Activated CD4-positive, alpha-beta memory T cell treated with anti-CD3 and anti-CD28 coated beads for 36 hours (primary cell): ENCODE measurements at regions not wholly inside any gene's neighbourhood (a gene's known extent, or its start where the extent isn't known, plus 50 kb on each side); places are given as distances from the start of the nearest gene placed in this dataset.

Source experiments
- CTCF ChIA-PET: fragments of 350-600 bp; sonication (Branson Sonifier 250); formaldehyde crosslinking; loops from one replicate; lab custom pipeline; 2021; ENCODE audit warnings: antibody characterized with exemption, inconsistent platforms; lab: Charles Lee
- POLR2A ChIA-PET: fragments of 350-600 bp; sonication (Branson Sonifier 250); formaldehyde crosslinking; loops from one replicate; lab custom pipeline; 2021; ENCODE audit warnings: antibody characterized with exemption; lab: Charles Lee
- DNase-seq: peaks from one replicate; pipeline ENCODE4 v3.0.0-alpha.2; 2020
- H3K27ac Mint-ChIP-seq: one replicate; pipeline ENCODE4 v1.8.0; 2021; ENCODE audit warnings: mixed read lengths
- H3K27me3 Mint-ChIP-seq: one replicate; pipeline ENCODE4 v1.8.0; 2021; ENCODE audit warnings: mixed read lengths
- H3K36me3 Mint-ChIP-seq: one replicate; pipeline ENCODE4 v1.8.0; 2021; ENCODE audit warnings: mixed read lengths
- H3K4me1 Mint-ChIP-seq: one replicate; pipeline ENCODE4 v1.8.0; 2021; ENCODE audit warnings: low read depth, mixed read lengths
- H3K4me3 Mint-ChIP-seq: one replicate; pipeline ENCODE4 v1.8.0; 2021; ENCODE audit warnings: mild to moderate bottlenecking, mixed read lengths
- H3K9me3 Mint-ChIP-seq: one replicate; pipeline ENCODE4 v1.8.0; 2021; ENCODE audit warnings: mixed read lengths
- intact Hi-C: fragments of 100-400 bp; cut with micrococcal nuclease; formaldehyde crosslinking; loops from one replicate; pipeline ENCODE4 v1.15.1; 2023

GRCh38 chr3:7793786-7794185 is 707.8 kb upstream of the LMCD1 start:
- no peaks in the 10 kb centered on the region for H3K4me1 Mint-ChIP-seq
- POLR2A ChIA-PET = no interaction called here
- H3K27ac Mint-ChIP-seq = no peak overlapping the region
- no peak for DNase-seq
- no peak overlapping the region for H3K4me3 Mint-ChIP-seq
- no peaks in the 10 kb centered on the region for H3K27me3 Mint-ChIP-seq
- H3K9me3 Mint-ChIP-seq = no peaks in the 10 kb centered on the region
- intact Hi-C loops = no loop called here
- no peaks in the 10 kb centered on the region for H3K36me3 Mint-ChIP-seq
- CTCF ChIA-PET = no interaction called here

- intact Hi-C loops = no loop called here
- Mint-ChIP-seq H3K4me1 (no peaks in the 10 kb centered on the region), H3K27ac (no peak overlapping the region), H3K27me3 (no peaks in the 10 kb centered on the region), H3K36me3 (no peaks in the 10 kb centered on the region), H3K9me3 (no peaks in the 10 kb centered on the region), H3K4me3 (no peak overlapping the region)
- ChIA-PET POLR2A (no interaction called here), CTCF (interaction anchor here (3.0 kb wide), 1 partner anchor 313 kb away, joined by 8 read pairs; no protein-coding TSS in a partner anchor)
- DNase-seq = no peak
These were observed 703.3 kb upstream of the LMCD1 start for GRCh38 chr3:7798276-7798675.

- CTCF ChIA-PET = interaction anchor here (0.6 to 3.0 kb wide), 5 partner anchors 39 to 313 kb away, joined by 3 to 8 read pairs (median 3); no protein-coding TSS in a partner anchor
- Mint-ChIP-seq H3K27me3 (no peaks in the 10 kb centered on the region), H3K27ac (no peak overlapping the region), H3K9me3 (no peaks in the 10 kb centered on the region), H3K36me3 (no peaks in the 10 kb centered on the region), H3K4me1 (no peaks in the 10 kb centered on the region), H3K4me3 (no peak overlapping the region)
- intact Hi-C loops = loop anchor here (5.0 kb wide), 1 partner anchor 312 kb away; no protein-coding TSS in a partner anchor
- POLR2A ChIA-PET = no interaction called here
- DNase-seq = no peak
These were observed 701.4 kb upstream of the LMCD1 start for GRCh38 chr3:7800006-7800780.

DNA sequence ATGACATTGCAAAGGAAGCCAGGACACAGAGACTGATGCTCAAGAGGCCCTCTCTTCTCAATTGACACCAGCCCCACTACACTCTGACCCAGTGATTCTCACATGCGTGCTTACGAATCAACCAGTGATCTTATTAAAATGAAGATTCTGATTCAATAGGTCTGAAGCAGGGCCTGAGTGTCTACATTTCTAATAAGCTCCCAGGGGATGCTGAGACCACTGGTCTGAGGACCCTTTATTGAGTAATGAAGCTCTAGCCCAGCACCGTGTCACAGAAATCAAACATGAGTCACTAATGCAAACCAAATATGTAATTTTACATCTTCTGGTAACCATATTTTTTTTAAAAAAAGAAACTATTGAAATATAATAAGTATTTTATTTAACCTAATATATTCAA is 689.1 kb upstream of the LMCD1 start:
- intact Hi-C loops = no loop called here

GRCh38 chr3:7813365-7813764 is 688.3 kb upstream of the LMCD1 start:
- Mint-ChIP-seq H3K27ac (no peak overlapping the region), H3K27me3 (no peaks in the 10 kb centered on the region), H3K9me3 (no peaks in the 10 kb centered on the region), H3K4me3 (no peak overlapping the region), H3K36me3 (no peaks in the 10 kb centered on the region), H3K4me1 (no peaks in the 10 kb centered on the region)
- intact Hi-C loops = no loop called here
- ChIA-PET POLR2A (no interaction called here), CTCF (no interaction called here)
- DNase-seq = no peak

More for the DNA sequence above, 689.1 kb upstream of the LMCD1 start:
- ChIA-PET POLR2A (no interaction called here), CTCF (no interaction called here)
- H3K9me3 Mint-ChIP-seq = no peaks in the 10 kb centered on the region
- H3K36me3 Mint-ChIP-seq = no peaks in the 10 kb centered on the region
- H3K4me1 Mint-ChIP-seq = no peaks in the 10 kb centered on the region
- H3K27ac Mint-ChIP-seq = no peak overlapping the region
- H3K27me3 Mint-ChIP-seq = no peaks in the 10 kb centered on the region
- H3K4me3 Mint-ChIP-seq = no peak overlapping the region
- no peak for DNase-seq

- Mint-ChIP-seq H3K9me3 (peaks cover 11% of the 10 kb centered on the region), H3K27ac (no peak overlapping the region), H3K4me3 (no peak overlapping the region), H3K27me3 (no peaks in the 10 kb centered on the region), H3K36me3 (no peaks in the 10 kb centered on the region), H3K4me1 (no peaks in the 10 kb centered on the region)
- ChIA-PET CTCF (interaction anchor here (0.6 kb wide), 1 partner anchor 479 kb away, joined by 4 read pairs; no protein-coding TSS in a partner anchor), POLR2A (no interaction called here)
- DNase-seq = no peak
- intact Hi-C loops = no loop called here
These were observed 684.4 kb upstream of the LMCD1 start for GRCh38 chr3:7817239-7817638.

DNA sequence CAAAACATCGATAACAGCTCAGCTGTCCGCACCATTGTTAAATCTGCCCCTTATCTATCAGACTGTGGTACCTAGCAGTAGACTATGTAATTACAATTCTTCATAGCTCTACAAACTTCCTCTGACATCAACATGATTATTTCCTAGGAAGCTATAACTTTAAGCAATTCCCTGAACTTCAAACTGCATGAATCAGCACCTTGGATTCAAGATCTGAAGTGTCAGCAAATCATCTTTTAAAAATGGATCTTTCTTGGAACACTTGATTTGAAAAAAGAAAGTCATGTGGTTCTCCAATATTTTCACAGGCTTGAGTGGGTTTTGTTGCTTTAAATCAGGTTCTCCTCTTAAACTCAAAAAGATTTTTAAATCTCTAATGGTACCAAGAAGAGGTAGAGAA is 680.7 kb upstream of the LMCD1 start:
- intact Hi-C loops = no loop called here
- DNase-seq = no peak
- ChIA-PET CTCF (no interaction called here), POLR2A (no interaction called here)
- H3K27ac Mint-ChIP-seq = no peak overlapping the region
- no peaks in the 10 kb centered on the region for H3K27me3 Mint-ChIP-seq
- no peaks in the 10 kb centered on the region for H3K4me1 Mint-ChIP-seq
- peaks cover 31% of the 10 kb centered on the region for H3K9me3 Mint-ChIP-seq
- H3K36me3 Mint-ChIP-seq = peaks cover 9% of the 10 kb centered on the region
- H3K4me3 Mint-ChIP-seq = no peak overlapping the region

DNA sequence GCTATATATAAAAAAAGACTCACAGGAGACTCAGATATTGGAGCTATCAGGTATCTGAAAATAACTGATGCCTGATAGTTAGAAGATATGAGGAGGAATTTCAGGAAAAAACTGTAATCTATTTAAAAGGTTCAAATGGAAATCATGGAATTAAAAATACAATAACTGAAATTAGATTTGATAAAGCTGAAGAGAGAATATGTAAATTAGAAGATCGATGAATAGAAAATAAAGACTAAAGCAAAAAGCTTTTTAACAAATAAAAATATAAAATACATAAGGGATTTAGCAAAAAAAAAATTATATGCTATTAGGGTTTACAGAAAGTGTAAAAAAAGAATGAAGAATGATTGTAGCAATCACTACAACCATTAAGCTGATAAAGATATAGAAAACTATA is 679.8 kb upstream of the LMCD1 start:
- no peak overlapping the region for H3K27ac Mint-ChIP-seq
- CTCF ChIA-PET = no interaction called here
- no peak overlapping the region for H3K4me3 Mint-ChIP-seq

DNA sequence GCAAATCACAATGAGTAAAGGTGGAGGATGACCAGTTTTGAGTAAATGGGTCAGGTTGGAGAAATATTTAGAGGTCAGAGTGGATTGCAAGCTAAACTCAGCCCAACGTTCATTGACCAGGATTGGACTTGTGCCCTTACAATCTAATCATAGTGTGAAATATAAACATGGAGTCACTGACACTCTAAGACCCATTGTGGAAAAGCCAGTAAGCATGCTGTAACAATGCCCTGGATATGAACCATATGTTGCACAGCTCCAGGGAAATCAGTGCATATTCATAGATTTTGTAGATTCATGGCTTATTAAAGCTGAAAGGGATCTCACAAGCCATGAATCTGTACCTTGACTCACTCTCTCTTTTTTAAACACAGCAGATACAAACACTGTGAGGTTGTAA is 660.2 kb upstream of the LMCD1 start:
- no peak overlapping the region for H3K27ac Mint-ChIP-seq
- no peaks in the 10 kb centered on the region for H3K36me3 Mint-ChIP-seq
- DNase-seq = no peak
- no peaks in the 10 kb centered on the region for H3K27me3 Mint-ChIP-seq
- CTCF ChIA-PET = no interaction called here
- peaks cover 1% of the 10 kb centered on the region for H3K4me1 Mint-ChIP-seq
- H3K4me3 Mint-ChIP-seq = no peak overlapping the region
- POLR2A ChIA-PET = interaction anchor here (0.8 kb wide), 1 partner anchor 9 kb away, joined by 3 read pairs; no protein-coding TSS in a partner anchor
- peaks cover 4% of the 10 kb centered on the region for H3K9me3 Mint-ChIP-seq
- intact Hi-C loops = no loop called here

More for the DNA sequence above, 679.8 kb upstream of the LMCD1 start:
- Mint-ChIP-seq H3K9me3 (peaks cover 34% of the 10 kb centered on the region), H3K4me1 (no peaks in the 10 kb centered on the region), H3K27me3 (no peaks in the 10 kb centered on the region), H3K36me3 (peaks cover 10% of the 10 kb centered on the region)
- POLR2A ChIA-PET = no interaction called here
- DNase-seq = no peak
- intact Hi-C loops = no loop called here

DNA sequence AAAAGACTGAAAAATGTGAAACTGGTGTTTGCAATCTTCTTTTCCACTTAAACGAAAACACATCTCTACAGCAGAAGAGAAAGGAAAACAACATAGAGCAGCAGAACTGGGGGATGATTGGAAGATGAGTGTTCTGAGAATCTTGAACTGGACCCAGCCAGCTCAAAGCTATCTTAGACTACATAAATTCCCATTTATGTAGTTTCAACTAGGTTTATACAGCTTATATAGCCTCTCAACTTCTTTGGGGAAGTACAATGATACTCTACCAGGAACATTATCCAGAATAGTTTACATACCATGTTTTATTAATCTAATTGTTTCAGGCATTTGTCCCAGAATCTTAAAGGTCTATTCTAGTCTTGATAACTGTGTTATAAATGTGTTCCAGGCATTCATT is 658.2 kb upstream of the LMCD1 start:
- ChIA-PET POLR2A (interaction anchor here (1.5 kb wide), 1 partner anchor 67 kb away, joined by 3 read pairs; no protein-coding TSS in a partner anchor), CTCF (no interaction called here)
- peaks cover 3% of the 10 kb centered on the region for H3K4me1 Mint-ChIP-seq
- DNase-seq = no peak
- no peaks in the 10 kb centered on the region for H3K27me3 Mint-ChIP-seq
- H3K36me3 Mint-ChIP-seq = no peaks in the 10 kb centered on the region
- no peak overlapping the region for H3K4me3 Mint-ChIP-seq
- H3K9me3 Mint-ChIP-seq = peaks cover 4% of the 10 kb centered on the region
- intact Hi-C loops = no loop called here
- no peak overlapping the region for H3K27ac Mint-ChIP-seq

GRCh38 chr3:7847021-7847420 is 654.6 kb upstream of the LMCD1 start:
- H3K36me3 Mint-ChIP-seq = no peaks in the 10 kb centered on the region
- DNase-seq = no peak
- H3K27me3 Mint-ChIP-seq = no peaks in the 10 kb centered on the region
- H3K4me3 Mint-ChIP-seq = no peak overlapping the region
- no peaks in the 10 kb centered on the region for H3K9me3 Mint-ChIP-seq
- ChIA-PET CTCF (no interaction called here), POLR2A (no interaction called here)
- intact Hi-C loops = no loop called here
- H3K27ac Mint-ChIP-seq = no peak overlapping the region
- H3K4me1 Mint-ChIP-seq = peaks cover 3% of the 10 kb centered on the region

GRCh38 chr3:7847521-7847920 is 654.1 kb upstream of the LMCD1 start:
- Mint-ChIP-seq H3K9me3 (no peaks in the 10 kb centered on the region), H3K27me3 (no peaks in the 10 kb centered on the region), H3K27ac (no peak overlapping the region), H3K4me1 (peaks cover 3% of the 10 kb centered on the region), H3K36me3 (no peaks in the 10 kb centered on the region), H3K4me3 (no peak overlapping the region)
- CTCF ChIA-PET = no interaction called here
- intact Hi-C loops = no loop called here
- POLR2A ChIA-PET = no interaction called here
- no peak for DNase-seq

- Mint-ChIP-seq H3K27me3 (no peaks in the 10 kb centered on the region), H3K27ac (no peak overlapping the region), H3K4me1 (no peaks in the 10 kb centered on the region), H3K4me3 (no peak overlapping the region), H3K9me3 (no peaks in the 10 kb centered on the region), H3K36me3 (no peaks in the 10 kb centered on the region)
- DNase-seq = no peak
- intact Hi-C loops = no loop called here
- ChIA-PET CTCF (no interaction called here), POLR2A (no interaction called here)
These were observed 647.4 kb upstream of the LMCD1 start for GRCh38 chr3:7854266-7854665.
